Endothelial cell of umbilical vein (primary cell): ENCODE measurements at regions not wholly inside any gene's neighbourhood (a gene's known extent, or its start where the extent isn't known, plus 50 kb on each side); places are given as distances from the start of the nearest gene placed in this dataset.
"Not testable (repeated sequence)": the region's sequence is repeated elsewhere in the genome, so short reads cannot be mapped to it uniquely, and the experiment has no call there.

Experiments used
- BruUV-seq: library from RNA; stranded (reverse); fragments of 400-500 nt; replicated peaks from 2 replicates; lab custom pipeline; 2021; lab: Mats Ljungman, UMichigan
- CTCF ChIA-PET: fragments of 300-600, 350-600 bp; sonication (Branson Sonifier 250); formaldehyde crosslinking; loops from one replicate; lab custom pipeline; 2021; ENCODE audit warnings: antibody characterized with exemption, inconsistent platforms; lab: Charles Lee
- POLR2A ChIA-PET: fragments of 300-600, 350-600 bp; sonication (Branson Sonifier 250); formaldehyde crosslinking; loops from one replicate; lab custom pipeline; 2021; ENCODE audit warnings: antibody characterized with exemption, inconsistent platforms; lab: Charles Lee
- DNase-seq: peaks from one replicate; pipeline ENCODE4 v3.0.0-alpha.2; 2011; ENCODE audit warnings: low read depth, low spot score
- FAIRE-seq: peaks from 2 replicates; lab custom pipeline; 2011; peaks lifted over from hg19 to GRCh38; lab: Jason Lieb, UNC
- H2AFZ ChIP-seq: 2 replicates; pipeline ENCODE4 v1.6.0; 2012; ENCODE audit warnings: low read depth, low read length, control low read depth, inconsistent platforms
- H3K27ac ChIP-seq: 2 replicates; pipeline ENCODE4 v1.5.1; 2011; ENCODE audit warnings: low read depth, mild to moderate bottlenecking, control low read depth, low read length, moderate library complexity; ENCODE audit not compliant: insufficient read depth
- H3K27me3 ChIP-seq, 2 experiments: 2 replicates each; pipeline versions ENCODE4 v1.6.0 to v1.6.1; 2011; ENCODE audit warnings: low read length in 2 of 2, mixed read lengths in 1 of 2; ENCODE audit not compliant: control insufficient read depth in 2 of 2, insufficient read depth in 2 of 2
- H3K36me3 ChIP-seq, 2 experiments: 2 replicates in 1 of 2; 3 replicates in 1 of 2; pipeline ENCODE4 v1.5.1; 2011; ENCODE audit warnings: low read length in 2 of 2, mild to moderate bottlenecking in 1 of 2, moderate library complexity in 1 of 2; ENCODE audit not compliant: control insufficient read depth in 2 of 2, insufficient read depth in 2 of 2; ENCODE audit errors: extremely low read depth in 1 of 2
- H3K4me1 ChIP-seq: 3 replicates; pipeline ENCODE4 v1.5.1; 2011; ENCODE audit warnings: mild to moderate bottlenecking, low read length; ENCODE audit not compliant: control insufficient read depth, insufficient read depth; ENCODE audit errors: extremely low read depth
- H3K4me2 ChIP-seq: 2 replicates; pipeline ENCODE4 v1.6.1; 2011; ENCODE audit warnings: low read length, control low read depth, mixed read lengths; ENCODE audit not compliant: insufficient read depth
- H3K4me3 ChIP-seq, 3 experiments: fragments of 200-600 bp in 1 of 3; sonication (generic), shearing (Covaris generic) in 1 of 3; replicated peaks in 1 of 3; 2 replicates each; pipeline ENCODE4 v1.5.1; 2011 to 2016; ENCODE audit warnings: control low read depth in 3 of 3, low read length in 3 of 3, mild to moderate bottlenecking in 2 of 3, inconsistent platforms in 1 of 3, low read depth in 1 of 3, moderate library complexity in 1 of 3; ENCODE audit not compliant: insufficient read depth in 1 of 3
- H3K79me2 ChIP-seq: 2 replicates; pipeline ENCODE4 v1.6.0; 2012; ENCODE audit warnings: low read length, inconsistent platforms; ENCODE audit not compliant: control insufficient read depth, insufficient read depth
- H3K9ac ChIP-seq: replicated peaks from 2 replicates; pipeline ENCODE3; 2011; ENCODE audit warnings: low read length, control low read depth; ENCODE audit not compliant: insufficient read depth; ENCODE audit errors: extremely low read depth
- H3K9me1 ChIP-seq: replicated peaks from 3 replicates; pipeline ENCODE4 v1.6.0; 2011; ENCODE audit warnings: mild to moderate bottlenecking, low read length; ENCODE audit not compliant: control insufficient read depth, insufficient read depth; ENCODE audit errors: extremely low read depth
- H3K9me3 ChIP-seq: replicated peaks from 2 replicates; pipeline ENCODE4 v1.5.1; 2012; ENCODE audit warnings: low read length, inconsistent platforms; ENCODE audit not compliant: control insufficient read depth, insufficient read depth
- H4K20me1 ChIP-seq: replicated peaks from 2 replicates; pipeline ENCODE3; 2011; ENCODE audit warnings: mild to moderate bottlenecking, low read length; ENCODE audit not compliant: control insufficient read depth, insufficient read depth; ENCODE audit errors: extremely low read depth
- dilution Hi-C: fragments of 300-500 bp; cut with MboI; formaldehyde crosslinking; loops from one replicate; pipeline ENCODE4 v1.15.0; 2019; ENCODE audit warnings: low sequenced_read_pairs; ENCODE audit not compliant: extremely low pct_ligation_motif_present
- intact Hi-C: fragments of 100-400 bp; cut with micrococcal nuclease; formaldehyde crosslinking; loops from one replicate; pipeline ENCODE4 v1.10.0; 2022

GRCh38 chr9:94387338-94388010 is 59.0 kb upstream of the NUTM2F start:
- CTCF ChIA-PET, POLR2A ChIA-PET, H2AFZ ChIP-seq, dilution Hi-C loops, H3K27ac ChIP-seq, H3K4me2 ChIP-seq, BruUV-seq, H3K27me3 ChIP-seq, intact Hi-C loops, H3K4me1 ChIP-seq, H3K4me3 ChIP-seq, H3K9me1 ChIP-seq, DNase-seq, H3K36me3 ChIP-seq, FAIRE-seq, H3K9me3 ChIP-seq, H4K20me1 ChIP-seq, H3K9ac ChIP-seq: not testable (repeated sequence)
- peaks cover 48% of the 10 kb centered on the region for H3K79me2 ChIP-seq

DNA sequence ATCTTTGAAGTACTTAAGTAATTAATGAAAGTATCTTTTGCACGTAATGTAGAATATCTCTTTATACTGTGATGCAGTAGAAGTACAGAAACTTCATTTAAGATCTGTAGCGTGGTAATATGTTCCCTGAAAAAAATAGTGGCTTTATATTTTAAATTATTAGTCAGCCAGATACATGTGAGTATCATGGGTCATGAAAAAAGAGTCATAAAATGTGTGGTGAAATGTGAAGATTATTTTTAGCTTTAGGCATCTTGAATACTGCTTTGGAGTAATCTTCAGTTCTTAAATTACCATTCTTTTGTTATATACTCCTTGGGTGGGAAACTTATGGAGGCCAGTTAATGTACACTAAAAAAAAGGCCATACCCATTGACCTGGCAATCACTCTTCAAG is 59.6 kb upstream of the NUTM2F start:
- intact Hi-C loops, H3K27ac ChIP-seq, POLR2A ChIA-PET, dilution Hi-C loops, FAIRE-seq, H4K20me1 ChIP-seq, H2AFZ ChIP-seq, H3K9ac ChIP-seq, H3K9me1 ChIP-seq, CTCF ChIA-PET, DNase-seq, H3K27me3 ChIP-seq, H3K4me1 ChIP-seq, H3K4me2 ChIP-seq, H3K9me3 ChIP-seq, BruUV-seq, H3K4me3 ChIP-seq, H3K36me3 ChIP-seq: not testable (repeated sequence)
- peaks cover 44% of the 10 kb centered on the region for H3K79me2 ChIP-seq

DNA sequence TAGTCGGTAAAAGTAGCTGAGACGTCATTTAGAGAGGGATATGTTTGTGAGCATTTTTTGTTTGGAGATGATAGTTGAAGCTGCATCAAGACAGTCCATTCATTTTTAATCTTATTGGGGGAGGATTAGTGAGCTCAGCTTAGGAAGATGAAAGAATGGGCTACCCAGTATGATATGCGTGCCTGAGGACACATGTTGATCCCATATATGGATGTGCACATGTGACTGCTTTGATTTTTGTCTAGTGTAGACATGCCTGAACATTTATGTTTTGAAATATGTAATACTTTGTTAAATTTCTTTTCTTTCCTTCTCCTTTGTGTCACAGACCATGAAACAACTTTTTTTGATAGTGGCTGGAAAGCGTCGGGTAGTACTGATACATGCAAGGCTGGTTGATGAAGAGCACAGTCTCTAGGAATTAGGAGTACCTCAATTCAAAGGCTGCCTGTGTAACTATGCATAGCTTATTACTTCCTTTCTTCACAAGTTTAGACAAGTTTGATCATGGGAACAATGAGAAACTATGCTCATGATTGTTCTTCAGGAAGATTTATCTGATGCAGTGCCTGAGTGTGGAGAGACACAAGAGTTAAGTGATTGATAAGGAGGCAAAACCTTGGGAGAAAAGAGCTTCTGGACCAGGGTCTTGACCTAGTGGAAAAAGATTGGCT is 62.1 kb upstream of the NUTM2F start:
- H3K27ac ChIP-seq, FAIRE-seq, BruUV-seq, H4K20me1 ChIP-seq, H3K9me3 ChIP-seq, H2AFZ ChIP-seq, H3K9ac ChIP-seq, DNase-seq, CTCF ChIA-PET, H3K9me1 ChIP-seq, intact Hi-C loops, POLR2A ChIA-PET, H3K4me3 ChIP-seq, H3K4me1 ChIP-seq, H3K27me3 ChIP-seq, H3K36me3 ChIP-seq, H3K4me2 ChIP-seq, dilution Hi-C loops: not testable (repeated sequence)
- H3K79me2 ChIP-seq, result peaks cover 28% of the 10 kb centered on the region

DNA sequence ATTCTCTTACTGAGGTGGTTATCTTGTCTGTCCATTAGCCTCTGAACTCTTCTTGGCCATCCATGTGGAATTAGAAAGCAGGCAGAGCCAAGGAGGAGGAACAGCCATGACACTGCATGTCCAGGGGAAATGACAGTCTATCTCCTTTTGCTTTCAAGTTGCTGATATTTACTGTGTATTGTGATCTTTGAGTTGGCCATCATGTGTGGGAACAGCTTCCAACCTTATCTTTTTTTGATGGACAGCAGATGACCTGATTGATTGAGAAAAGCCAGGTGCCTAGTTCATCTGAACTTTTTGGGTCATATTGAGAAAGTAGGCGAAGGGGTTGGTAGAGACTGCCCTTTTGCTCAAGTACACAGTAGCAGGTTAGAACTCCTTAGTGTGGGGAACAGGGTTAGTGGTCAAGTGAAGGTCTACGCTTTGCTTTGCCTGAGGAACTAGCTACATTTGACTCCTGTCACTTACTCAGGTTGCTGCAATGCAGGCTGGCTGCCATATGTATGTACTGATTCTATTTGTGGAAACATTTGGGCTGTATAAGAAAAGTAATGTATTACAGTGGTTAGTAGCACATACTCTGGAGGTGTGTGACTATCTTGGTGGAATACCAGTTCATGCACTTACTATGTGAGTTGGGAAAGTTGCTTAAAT is 64.7 kb upstream of the NUTM2F start:
- dilution Hi-C loops, H3K27ac ChIP-seq, H3K36me3 ChIP-seq, H4K20me1 ChIP-seq, H3K9me1 ChIP-seq, H3K9me3 ChIP-seq, H3K4me2 ChIP-seq, H3K27me3 ChIP-seq, intact Hi-C loops, POLR2A ChIA-PET, FAIRE-seq, H2AFZ ChIP-seq, H3K4me3 ChIP-seq, CTCF ChIA-PET, DNase-seq, H3K9ac ChIP-seq, BruUV-seq, H3K4me1 ChIP-seq: not testable (repeated sequence)
- H3K79me2 ChIP-seq, result peaks cover 20% of the 10 kb centered on the region
